Breast epithelium (tissue), 3 donors: ENCODE measurements at regions not wholly inside any gene's neighbourhood (a gene's known extent, or its start where the extent isn't known, plus 50 kb on each side); places are given as distances from the start of the nearest gene placed in this dataset.

Source experiments
- CTCF ChIP-seq, 3 donors: fragments of 450-650 bp; IDR thresholded peaks; one replicate each; pipeline ENCODE4 v1.5.1; 2016 to 2017; ENCODE audit warnings: antibody characterized with exemption in 3 of 3, mild to moderate bottlenecking in 3 of 3, moderate library complexity in 3 of 3
- POLR2A ChIP-seq: fragments of 450-650 bp; IDR thresholded peaks from one replicate; pipeline ENCODE4 v1.6.1; 2016; ENCODE audit warnings: antibody characterized with exemption, mild to moderate bottlenecking, moderate library complexity
- POLR2AphosphoS5 ChIP-seq, 3 donors: sonication (generic); formaldehyde crosslinking; IDR thresholded peaks; one replicate each; pipeline ENCODE4 v1.6.1; 2017; ENCODE audit warnings: antibody characterized with exemption in 3 of 3

- TF ChIP-seq CTCF (IDR thresholded peaks at IDR 0.05) (peak in 2 of 3 donors; percentile 45 to 47), POLR2A (no peak), POLR2AphosphoS5 (IDR thresholded peaks at IDR 0.05) (no peak)
Measured at GRCh38 chr14:101235335-101236103, 325.8 kb upstream of the DIO3 start.
